Caco-2 (cell line): ENCODE measurements at regions not wholly inside any gene's neighbourhood (a gene's known extent, or its start where the extent isn't known, plus 50 kb on each side); places are given as distances from the start of the nearest gene placed in this dataset.

Experiments
- BruUV-seq: library from RNA; stranded (reverse); fragments of 400-500 nt; replicated peaks from 2 replicates; lab custom pipeline; 2021; lab: Mats Ljungman, UMichigan
- CTCF ChIA-PET: fragments of 300-600 bp; sonication (Branson Sonifier 250); formaldehyde crosslinking; loops from one replicate; lab custom pipeline; 2022; ENCODE audit warnings: antibody characterized with exemption; lab: Charles Lee
- POLR2A ChIA-PET: fragments of 300-600 bp; sonication (Branson Sonifier 250); formaldehyde crosslinking; loops from one replicate; lab custom pipeline; 2022; ENCODE audit warnings: antibody characterized with exemption; lab: Charles Lee
- DNase-seq, 2 experiments: peaks; one replicate each; pipeline versions ENCODE4 v3.0.0 to v3.0.0-alpha.2; 2020 to 2022
- H3K27me3 ChIP-seq: replicated peaks from 2 replicates; pipeline ENCODE4 v1.6.0; 2011; ENCODE audit warnings: low read length; ENCODE audit not compliant: control insufficient read depth, insufficient read depth
- H3K36me3 ChIP-seq: 2 replicates; pipeline ENCODE4 v1.5.1; 2011; ENCODE audit warnings: low read length; ENCODE audit not compliant: control insufficient read depth, insufficient read depth
- H3K4me1 ChIP-seq: fragments of 250-450 bp; sonication (Bioruptor Pico); 2 replicates; pipeline ENCODE4 v1.5.1; 2020; ENCODE audit warnings: mild to moderate bottlenecking
- H3K4me3 ChIP-seq: 2 replicates; pipeline ENCODE4 v1.5.1; 2011; ENCODE audit warnings: low read depth, mild to moderate bottlenecking, control low read depth, low read length
- H3K9me3 ChIP-seq: fragments of 250-450 bp; sonication (Bioruptor Pico); 2 replicates; pipeline ENCODE4 v1.5.1; 2020; ENCODE audit warnings: mild to moderate bottlenecking, moderate library complexity
- H3K27ac Mint-ChIP-seq: one replicate; pipeline ENCODE4 v1.8.0; 2022; ENCODE audit warnings: mixed read lengths; ENCODE audit not compliant: unreplicated experiment
- H3K27me3 Mint-ChIP-seq: one replicate; pipeline ENCODE4 v1.8.0; 2022; ENCODE audit warnings: mixed read lengths; ENCODE audit not compliant: insufficient read depth, unreplicated experiment
- H3K36me3 Mint-ChIP-seq: one replicate; pipeline ENCODE4 v1.8.0; 2022; ENCODE audit warnings: mild to moderate bottlenecking, mixed read lengths; ENCODE audit not compliant: insufficient read depth, unreplicated experiment
- H3K4me1 Mint-ChIP-seq: one replicate; pipeline ENCODE4 v1.8.0; 2022; ENCODE audit warnings: low read depth, mixed read lengths; ENCODE audit not compliant: unreplicated experiment
- H3K4me3 Mint-ChIP-seq: one replicate; pipeline ENCODE4 v1.8.0; 2022; ENCODE audit warnings: mild to moderate bottlenecking, moderate library complexity, mixed read lengths; ENCODE audit not compliant: unreplicated experiment
- H3K9me3 Mint-ChIP-seq: one replicate; pipeline ENCODE4 v1.8.0; 2022; ENCODE audit warnings: mixed read lengths; ENCODE audit not compliant: unreplicated experiment
- intact Hi-C: fragments of 100-400 bp; cut with micrococcal nuclease; formaldehyde crosslinking; loops from one replicate; pipeline ENCODE4 v1.10.0; 2022; ENCODE audit not compliant: unreplicated experiment
- TF ChIP-seq, protein P1 (sequence below), 2 experiments: fragments of 200-600 bp in 1 of 2; IDR thresholded peaks; 1 replicate in 1 of 2; 2 replicates in 1 of 2; pipeline versions ENCODE4 v1.5.1 to v1.8.0; 2011 to 2022; ENCODE audit warnings: antibody characterized with exemption in 1 of 2, control low read depth in 1 of 2, inconsistent platforms in 1 of 2, low read depth in 1 of 2, low read length in 1 of 2, mild to moderate bottlenecking in 1 of 2, moderate library complexity in 1 of 2; ENCODE audit not compliant: insufficient read depth in 1 of 2, severe bottlenecking in 1 of 2, unreplicated experiment in 1 of 2

DNA sequence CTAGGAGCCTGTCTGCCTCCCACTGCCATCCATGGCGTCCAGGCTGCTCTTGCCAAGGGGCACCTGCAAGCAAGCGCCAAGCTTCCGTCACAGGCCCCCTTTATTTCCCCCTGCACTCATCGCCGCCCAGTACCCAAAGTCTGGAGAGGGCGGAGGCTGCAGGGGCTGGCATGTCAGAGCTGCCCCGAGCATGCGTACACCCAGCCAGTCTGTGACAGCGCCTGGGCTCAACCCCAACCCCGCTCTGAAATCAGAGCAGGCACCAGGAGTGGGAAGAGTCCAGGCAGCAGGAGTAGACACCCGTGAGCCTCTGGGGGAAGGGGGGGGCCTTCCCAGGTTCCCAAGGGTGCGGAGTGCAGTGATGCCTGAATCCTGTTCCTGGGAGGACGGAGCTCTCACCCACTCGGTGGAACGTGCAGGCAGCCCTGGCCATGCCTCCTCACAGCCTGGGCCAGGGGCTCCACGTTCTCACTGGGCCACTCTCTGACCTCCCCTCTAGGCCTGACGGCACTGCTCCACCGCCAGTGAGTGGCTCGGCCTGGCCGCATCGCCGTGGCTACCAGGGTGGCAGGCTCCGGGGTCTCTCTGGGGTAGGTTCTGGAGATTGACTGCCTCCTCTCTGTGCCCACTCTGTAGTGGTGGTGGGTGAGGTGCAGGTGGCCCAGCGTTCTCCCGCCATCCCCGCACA lies 469.0 kb downstream of the CDH9 start:
- H3K27ac Mint-ChIP-seq: no peak overlapping the region
- H3K4me1 Mint-ChIP-seq: no peaks in the 10 kb centered on the region
- H3K36me3 ChIP-seq: no peaks in the 10 kb centered on the region
- intact Hi-C loops: no loop called here
- H3K9me3 Mint-ChIP-seq: peaks cover 22% of the 10 kb centered on the region
- DNase-seq: no peak
- H3K4me1 ChIP-seq: no peaks in the 10 kb centered on the region
- H3K9me3 ChIP-seq: no peaks in the 10 kb centered on the region
- no TSS peak for BruUV-seq
- POLR2A ChIA-PET: no interaction called here
- H3K27me3 ChIP-seq: no peaks in the 10 kb centered on the region
- no peaks in the 10 kb centered on the region for H3K36me3 Mint-ChIP-seq
- CTCF ChIA-PET: no interaction called here
- H3K4me3 Mint-ChIP-seq: no peak overlapping the region
- H3K27me3 Mint-ChIP-seq: no peaks in the 10 kb centered on the region
- TF ChIP-seq, protein P1, sequence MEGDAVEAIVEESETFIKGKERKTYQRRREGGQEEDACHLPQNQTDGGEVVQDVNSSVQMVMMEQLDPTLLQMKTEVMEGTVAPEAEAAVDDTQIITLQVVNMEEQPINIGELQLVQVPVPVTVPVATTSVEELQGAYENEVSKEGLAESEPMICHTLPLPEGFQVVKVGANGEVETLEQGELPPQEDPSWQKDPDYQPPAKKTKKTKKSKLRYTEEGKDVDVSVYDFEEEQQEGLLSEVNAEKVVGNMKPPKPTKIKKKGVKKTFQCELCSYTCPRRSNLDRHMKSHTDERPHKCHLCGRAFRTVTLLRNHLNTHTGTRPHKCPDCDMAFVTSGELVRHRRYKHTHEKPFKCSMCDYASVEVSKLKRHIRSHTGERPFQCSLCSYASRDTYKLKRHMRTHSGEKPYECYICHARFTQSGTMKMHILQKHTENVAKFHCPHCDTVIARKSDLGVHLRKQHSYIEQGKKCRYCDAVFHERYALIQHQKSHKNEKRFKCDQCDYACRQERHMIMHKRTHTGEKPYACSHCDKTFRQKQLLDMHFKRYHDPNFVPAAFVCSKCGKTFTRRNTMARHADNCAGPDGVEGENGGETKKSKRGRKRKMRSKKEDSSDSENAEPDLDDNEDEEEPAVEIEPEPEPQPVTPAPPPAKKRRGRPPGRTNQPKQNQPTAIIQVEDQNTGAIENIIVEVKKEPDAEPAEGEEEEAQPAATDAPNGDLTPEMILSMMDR (IDR thresholded peaks at IDR 0.05; ENCODE audit: insufficient read depth in 1 of 2, low read depth in 1 of 2, low read length in 1 of 2, severe bottlenecking in 1 of 2, unreplicated experiment in 1 of 2): no peak
- no peak overlapping the region for H3K4me3 ChIP-seq

DNA sequence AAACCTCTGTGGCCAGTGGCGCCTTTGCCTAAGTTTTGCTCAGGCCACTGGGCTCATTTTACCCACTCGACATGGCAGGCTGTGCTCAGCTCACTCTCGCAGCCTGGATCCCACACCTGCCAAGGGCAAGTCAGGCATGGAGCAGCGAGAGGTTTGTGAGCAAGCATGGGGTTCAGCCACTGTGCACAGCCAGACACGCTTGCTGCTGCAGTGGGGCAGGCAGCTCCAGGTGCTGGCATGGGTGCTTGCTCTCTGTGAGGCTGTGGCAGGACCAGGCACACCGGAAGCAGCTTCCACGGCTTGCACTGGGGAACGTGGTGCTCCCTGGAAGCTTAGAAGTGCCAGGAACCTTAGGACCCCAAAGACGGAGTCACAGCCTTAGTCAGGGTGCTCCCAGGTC lies 470.1 kb downstream of the CDH9 start:
- ChIA-PET POLR2A (no interaction called here), CTCF (no interaction called here)
- no TSS peak for BruUV-seq
- Mint-ChIP-seq H3K36me3 (no peaks in the 10 kb centered on the region), H3K27me3 (no peaks in the 10 kb centered on the region), H3K4me3 (no peak overlapping the region), H3K9me3 (peaks cover 22% of the 10 kb centered on the region), H3K4me1 (no peaks in the 10 kb centered on the region), H3K27ac (no peak overlapping the region)
- H3K9me3 ChIP-seq: no peaks in the 10 kb centered on the region
- no peaks in the 10 kb centered on the region for H3K27me3 ChIP-seq
- no peak overlapping the region for H3K4me3 ChIP-seq
- no peak for DNase-seq
- no peaks in the 10 kb centered on the region for H3K36me3 ChIP-seq
- intact Hi-C loops: no loop called here
- TF ChIP-seq, protein P1 (IDR thresholded peaks at IDR 0.05; ENCODE audit: insufficient read depth in 1 of 2, low read depth in 1 of 2, low read length in 1 of 2, severe bottlenecking in 1 of 2, unreplicated experiment in 1 of 2): no peak
- no peaks in the 10 kb centered on the region for H3K4me1 ChIP-seq

DNA sequence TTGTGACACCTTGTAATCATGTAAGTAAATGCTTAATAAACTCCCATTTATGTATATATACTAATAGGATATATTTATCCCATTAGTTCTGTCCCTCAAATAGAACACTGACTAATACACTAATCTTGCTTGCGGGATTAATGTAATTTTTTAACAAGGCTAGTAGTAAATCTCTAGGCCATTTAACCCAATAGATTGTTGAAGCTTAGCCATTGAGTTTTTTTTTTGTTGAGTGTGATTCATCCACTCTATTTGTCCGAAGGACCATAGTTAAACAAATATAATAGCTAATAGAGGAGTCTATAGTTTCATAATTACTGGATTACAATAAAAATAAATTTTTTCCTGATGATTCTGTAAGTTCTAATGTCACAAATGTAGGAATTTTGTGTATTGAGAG lies 474.4 kb downstream of the CDH9 start:
- H3K4me1 ChIP-seq: no peaks in the 10 kb centered on the region
- intact Hi-C loops: no loop called here
- TF ChIP-seq, protein P1 (IDR thresholded peaks at IDR 0.05; ENCODE audit: insufficient read depth in 1 of 2, low read depth in 1 of 2, low read length in 1 of 2, severe bottlenecking in 1 of 2, unreplicated experiment in 1 of 2): no peak
- H3K9me3 ChIP-seq: no peaks in the 10 kb centered on the region
- Mint-ChIP-seq H3K27me3 (no peaks in the 10 kb centered on the region), H3K4me3 (no peak overlapping the region), H3K9me3 (peaks cover 22% of the 10 kb centered on the region), H3K4me1 (no peaks in the 10 kb centered on the region), H3K36me3 (no peaks in the 10 kb centered on the region), H3K27ac (no peak overlapping the region)
- no peak overlapping the region for H3K4me3 ChIP-seq
- DNase-seq: no peak
- ChIA-PET CTCF (no interaction called here), POLR2A (no interaction called here)
- H3K36me3 ChIP-seq: no peaks in the 10 kb centered on the region
- BruUV-seq: no TSS peak
- no peaks in the 10 kb centered on the region for H3K27me3 ChIP-seq
